Femur (tissue), 1 donor: ENCODE measurements at regions not wholly inside any gene's neighbourhood (a gene's known extent, or its start where the extent isn't known, plus 50 kb on each side); places are given as distances from the start of the nearest gene placed in this dataset.

Source experiments
- DNase-seq: peaks from one replicate; pipeline ENCODE4 v3.0.0-alpha.2; 2017

- DNase-seq, result no peak
Measured at GRCh38 chr1:206411321-206411720, 59.0 kb upstream of the IKBKE start.

- DNase-seq, result no peak
Measured at GRCh38 chr1:206415942-206416341, 54.3 kb upstream of the IKBKE start.

GRCh38 chr1:206417774-206418614 lies 52.3 kb upstream of the IKBKE start:
- DNase-seq, result no peak

GRCh38 chr1:206419250-206419649 lies 51.0 kb upstream of the IKBKE start:
- DNase-seq, result no peak

- no peak for DNase-seq
Measured at GRCh38 chr1:206419783-206420182, 50.5 kb upstream of the IKBKE start.

- DNase-seq, result no peak
Measured at GRCh38 chr1:206420471-206420870, 49.8 kb upstream of the IKBKE start.
